RWPE1 (cell line): ENCODE measurements at regions not wholly inside any gene's neighbourhood (a gene's known extent, or its start where the extent isn't known, plus 50 kb on each side); places are given as distances from the start of the nearest gene placed in this dataset.

Experiments used
- CTCF ChIA-PET: fragments of 350-600 bp; sonication (Branson Sonifier 250); formaldehyde crosslinking; extraction: SDS; loops from one replicate; lab custom pipeline; 2021; lab: Yijun Ruan, JAX
- POLR2A ChIA-PET: fragments of 400-600 bp; formaldehyde crosslinking; extraction: SDS; loops from one replicate; lab custom pipeline; 2020; ENCODE audit warnings: antibody characterized with exemption; ENCODE audit not compliant: low non-redundant PET; lab: Yijun Ruan, JAX
- DNase-seq: peaks from one replicate; pipeline ENCODE4 v3.0.0; 2012; ENCODE audit warnings: low spot score
- H3K27ac ChIP-seq: fragments of 450-650 bp; 2 replicates; pipeline ENCODE4 v1.5.1; 2017
- CTCF ChIP-seq: fragments of 450-650 bp; conservative IDR thresholded peaks from 2 replicates; pipeline ENCODE4 v1.5.1; 2017; ENCODE audit warnings: low read depth, mild to moderate bottlenecking

DNA sequence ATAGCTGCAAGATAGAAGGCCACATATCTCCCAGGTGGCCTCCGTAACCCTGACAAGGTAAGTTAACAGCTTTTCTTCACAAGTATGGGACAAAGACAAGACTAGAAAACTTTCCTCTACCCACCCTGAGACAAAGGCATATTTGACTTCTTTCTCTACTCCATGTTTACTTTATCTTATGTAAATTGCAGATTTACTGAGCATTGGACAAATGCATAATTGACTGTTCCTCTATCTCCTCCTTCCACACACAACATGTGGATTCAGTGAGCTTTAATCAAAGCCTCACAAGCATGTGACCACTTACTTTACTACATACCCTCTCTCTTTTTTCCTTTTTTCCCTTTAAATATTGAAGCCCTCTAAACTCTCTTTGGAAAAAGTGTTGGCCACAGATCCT lies 289.1 kb upstream of the TMTC1 start:
- no peak for DNase-seq
- CTCF ChIA-PET = interaction anchor here (0.7 kb wide), 1 partner anchor 173 kb away, joined by 5 read pairs; no protein-coding TSS in a partner anchor
- no peak for TF ChIP-seq CTCF
- POLR2A ChIA-PET = no interaction called here
- no peak overlapping the region for H3K27ac ChIP-seq

GRCh38 chr12:30067146-30067545 lies 283.4 kb upstream of the TMTC1 start:
- no peak overlapping the region for H3K27ac ChIP-seq
- ChIA-PET CTCF (no interaction called here), POLR2A (no interaction called here)
- TF ChIP-seq CTCF = no peak
- DNase-seq = no peak

GRCh38 chr12:30064906-30065305 lies 281.2 kb upstream of the TMTC1 start:
- no peak overlapping the region for H3K27ac ChIP-seq
- POLR2A ChIA-PET = no interaction called here
- no peak for TF ChIP-seq CTCF
- DNase-seq = no peak
- CTCF ChIA-PET = interaction anchor here (0.6 kb wide), 1 partner anchor 408 kb away, joined by 3 read pairs; no protein-coding TSS in a partner anchor

DNA sequence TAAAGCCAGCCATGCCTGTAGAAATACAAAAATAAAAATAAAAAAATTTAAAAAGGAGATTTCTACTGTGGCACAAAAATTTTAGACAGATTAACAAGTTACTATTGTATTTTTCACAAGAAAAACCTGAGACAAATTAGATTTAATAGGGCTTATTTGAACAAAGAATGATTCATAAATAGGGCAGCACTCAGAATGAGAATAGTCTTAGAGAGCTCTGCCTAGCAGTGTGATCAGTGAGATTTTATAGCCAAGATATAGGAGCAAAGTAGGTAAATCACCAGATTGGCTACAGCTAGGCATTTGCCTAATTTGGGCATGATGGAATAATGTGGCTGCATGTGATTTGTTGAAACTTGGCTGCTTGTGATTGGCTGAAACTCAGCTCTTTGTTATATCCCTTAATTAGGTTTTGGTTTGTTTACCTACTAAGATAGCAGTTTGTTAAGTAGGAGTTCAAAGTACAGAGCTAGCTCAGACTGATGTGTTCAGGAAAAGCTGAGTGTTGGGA lies 279.7 kb upstream of the TMTC1 start:
- ChIA-PET POLR2A (no interaction called here), CTCF (no interaction called here)
- H3K27ac ChIP-seq = no peak overlapping the region
- TF ChIP-seq CTCF = no peak
- DNase-seq = no peak

GRCh38 chr12:30048371-30048770 lies 264.6 kb upstream of the TMTC1 start:
- no peak for TF ChIP-seq CTCF
- no peak for DNase-seq
- no peak overlapping the region for H3K27ac ChIP-seq
- CTCF ChIA-PET = no interaction called here
- POLR2A ChIA-PET = no interaction called here

GRCh38 chr12:30047516-30048254 lies 263.9 kb upstream of the TMTC1 start:
- no peak for TF ChIP-seq CTCF
- ChIA-PET POLR2A (no interaction called here), CTCF (no interaction called here)
- DNase-seq = peak; percentile 13
- H3K27ac ChIP-seq = no peak overlapping the region
